ENCODE measurements at regions not wholly inside any gene's neighbourhood (a gene's known extent, or its start where the extent isn't known, plus 50 kb on each side); places are given as distances from the start of the nearest gene placed in this dataset.

GRCh38 chr3:27644941-27645340, 77.2 kb downstream of the EOMES start:
- TF ChIP-seq CTCF (IDR thresholded peaks at IDR 0.05; ENCODE audit: insufficient read depth, low read length, poor library complexity, severe bottlenecking) (no peak), EZH2phosphoT487 (conservative IDR thresholded peaks at IDR 0.05; ENCODE audit: low read length) (no peak)

Data from SU-DHL-6 (cell line).